ENCODE measurements at regions not wholly inside any gene's neighbourhood (a gene's known extent, or its start where the extent isn't known, plus 50 kb on each side); places are given as distances from the start of the nearest gene placed in this dataset.

DNA sequence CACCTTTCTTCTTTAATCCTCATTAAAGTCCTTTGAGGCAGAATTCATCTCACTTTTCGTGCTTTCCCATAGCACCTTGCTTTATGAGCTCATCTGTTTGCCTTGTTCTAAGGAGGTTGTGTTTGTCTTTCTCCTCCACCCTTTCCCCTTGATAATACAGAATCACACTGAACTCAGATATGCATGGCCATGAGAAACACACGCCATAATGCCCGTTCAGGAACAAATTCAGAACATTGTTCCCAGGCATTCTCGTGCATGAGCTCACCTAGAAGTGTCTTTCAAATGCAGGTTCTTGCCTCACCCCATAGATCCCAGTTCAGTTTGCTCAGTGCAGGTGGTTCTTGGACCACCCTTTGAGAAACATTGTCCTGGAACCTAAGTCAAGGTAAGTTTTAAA lies 71.1 kb downstream of the TMEM114 start:
- no peaks in the 10 kb centered on the region for H3K9me3 ChIP-seq (ENCODE audit: low read depth)
- H2AFZ ChIP-seq: no peak overlapping the region
- no peaks in the 10 kb centered on the region for H3K36me3 ChIP-seq (replicated peaks; ENCODE audit: insufficient read depth, low read depth)
- TF ChIP-seq EZH2phosphoT487 (IDR thresholded peaks at IDR 0.05; ENCODE audit: low read depth, severe bottlenecking, unreplicated experiment): no peak
- TF ChIP-seq EZH2 (IDR thresholded peaks at IDR 0.05; ENCODE audit: borderline replicate concordance): no peak
- no peak for TF ChIP-seq CTCF (IDR thresholded peaks at IDR 0.05; ENCODE audit: poor library complexity)
- 48% methylated on average over 4 of the region's 4 CpGs for WGBS (ENCODE audit: low lambda C conversion rate, missing lambda C conversion rate)
- H3K27ac ChIP-seq: peak overlapping the region; percentile 82
- peak; percentile 27 for DNase-seq (ENCODE audit: low spot score)
- H3K4me3 ChIP-seq: no peak overlapping the region
- peaks cover 7% of the 10 kb centered on the region for H3K4me1 ChIP-seq (ENCODE audit: insufficient read depth)
- no peaks in the 10 kb centered on the region for H3K27me3 ChIP-seq
- H4K20me1 ChIP-seq (ENCODE audit: insufficient read depth, poor library complexity, severe bottlenecking): no peaks in the 10 kb centered on the region
- no peak overlapping the region for H3K4me2 ChIP-seq
- no peaks in the 10 kb centered on the region for H3K9me2 ChIP-seq (replicated peaks; ENCODE audit: insufficient read depth)
- H3K79me2 ChIP-seq: no peaks in the 10 kb centered on the region

- TF ChIP-seq EZH2phosphoT487 (IDR thresholded peaks at IDR 0.05; ENCODE audit: low read depth, severe bottlenecking, unreplicated experiment): no peak
- TF ChIP-seq EZH2 (IDR thresholded peaks at IDR 0.05; ENCODE audit: borderline replicate concordance): no peak
- no peak for TF ChIP-seq CTCF (IDR thresholded peaks at IDR 0.05; ENCODE audit: poor library complexity)
- Histone ChIP-seq H2AFZ (no peak overlapping the region), H3K79me2 (no peaks in the 10 kb centered on the region), H3K27ac (no peak overlapping the region), H3K9me2 (replicated peaks; ENCODE audit: insufficient read depth) (no peaks in the 10 kb centered on the region), H4K20me1 (ENCODE audit: insufficient read depth, poor library complexity, severe bottlenecking) (no peaks in the 10 kb centered on the region), H3K4me2 (no peak overlapping the region), H3K36me3 (replicated peaks; ENCODE audit: insufficient read depth, low read depth) (no peaks in the 10 kb centered on the region), H3K4me3 (no peak overlapping the region), H3K9me3 (ENCODE audit: low read depth) (no peaks in the 10 kb centered on the region), H3K27me3 (no peaks in the 10 kb centered on the region), H3K4me1 (ENCODE audit: insufficient read depth) (peaks cover 7% of the 10 kb centered on the region)
- 72% methylated on average over 4 of the region's 4 CpGs for WGBS (ENCODE audit: low lambda C conversion rate, missing lambda C conversion rate)
- DNase-seq (ENCODE audit: low spot score): no peak
These were observed 73.0 kb downstream of the TMEM114 start for GRCh38 chr16:8517280-8517679.

- Histone ChIP-seq H3K27ac (no peak overlapping the region), H4K20me1 (ENCODE audit: insufficient read depth, poor library complexity, severe bottlenecking) (no peaks in the 10 kb centered on the region), H3K36me3 (replicated peaks; ENCODE audit: insufficient read depth, low read depth) (no peaks in the 10 kb centered on the region), H3K4me1 (ENCODE audit: insufficient read depth) (peaks cover 7% of the 10 kb centered on the region), H3K9me2 (replicated peaks; ENCODE audit: insufficient read depth) (no peaks in the 10 kb centered on the region), H3K79me2 (no peaks in the 10 kb centered on the region), H3K4me3 (no peak overlapping the region), H3K9me3 (ENCODE audit: low read depth) (no peaks in the 10 kb centered on the region), H3K27me3 (no peaks in the 10 kb centered on the region), H3K4me2 (no peak overlapping the region), H2AFZ (no peak overlapping the region)
- TF ChIP-seq EZH2phosphoT487 (IDR thresholded peaks at IDR 0.05; ENCODE audit: low read depth, severe bottlenecking, unreplicated experiment): no peak
- DNase-seq (ENCODE audit: low spot score): no peak
- 97% methylated on average over 3 of the region's 3 CpGs for WGBS (ENCODE audit: low lambda C conversion rate, missing lambda C conversion rate)
These were observed 73.8 kb downstream of the TMEM114 start for GRCh38 chr16:8516471-8516870.

- H2AFZ ChIP-seq: no peak overlapping the region
- H4K20me1 ChIP-seq (ENCODE audit: insufficient read depth, poor library complexity, severe bottlenecking): no peaks in the 10 kb centered on the region
- H3K9me2 ChIP-seq (replicated peaks; ENCODE audit: insufficient read depth): no peaks in the 10 kb centered on the region
- H3K4me3 ChIP-seq: no peak overlapping the region
- no peak overlapping the region for H3K4me2 ChIP-seq
- TF ChIP-seq EZH2phosphoT487 (IDR thresholded peaks at IDR 0.05; ENCODE audit: low read depth, severe bottlenecking, unreplicated experiment) (no peak), CTCF (IDR thresholded peaks at IDR 0.05; ENCODE audit: poor library complexity) (no peak), EZH2 (IDR thresholded peaks at IDR 0.05; ENCODE audit: borderline replicate concordance) (no peak)
- no peaks in the 10 kb centered on the region for H3K36me3 ChIP-seq (replicated peaks; ENCODE audit: insufficient read depth, low read depth)
- 69% methylated on average over 8 of the region's 8 CpGs for WGBS (ENCODE audit: low lambda C conversion rate, missing lambda C conversion rate)
- H3K4me1 ChIP-seq (ENCODE audit: insufficient read depth): no peaks in the 10 kb centered on the region
- no peak overlapping the region for H3K27ac ChIP-seq
- H3K27me3 ChIP-seq: no peaks in the 10 kb centered on the region
- no peaks in the 10 kb centered on the region for H3K79me2 ChIP-seq
- no peak for DNase-seq (ENCODE audit: low spot score)
- no peaks in the 10 kb centered on the region for H3K9me3 ChIP-seq (ENCODE audit: low read depth)
These were observed 77.2 kb downstream of the TMEM114 start for GRCh38 chr16:8512941-8513624.
